Fibroblast of the aortic adventitia (primary cell): ENCODE measurements at regions not wholly inside any gene's neighbourhood (a gene's known extent, or its start where the extent isn't known, plus 50 kb on each side); places are given as distances from the start of the nearest gene placed in this dataset.
"Not testable (repeated sequence)": the region's sequence is repeated elsewhere in the genome, so short reads cannot be mapped to it uniquely, and the experiment has no call there.

ENCODE experiments used
- DNase-seq: peaks from one replicate; pipeline ENCODE4 v3.0.0-alpha.2; 2010; ENCODE audit warnings: low read depth
- H3K4me3 ChIP-seq: 2 replicates; pipeline ENCODE4 v1.5.1; 2011; ENCODE audit warnings: low read depth, mild to moderate bottlenecking, control low read depth, low read length, moderate library complexity
- TF ChIP-seq, protein P1 (sequence below): IDR thresholded peaks from 2 replicates; pipeline ENCODE4 v1.5.1; 2011; ENCODE audit warnings: mild to moderate bottlenecking, low read length, control low read depth, inconsistent platforms; ENCODE audit not compliant: insufficient read depth

DNA sequence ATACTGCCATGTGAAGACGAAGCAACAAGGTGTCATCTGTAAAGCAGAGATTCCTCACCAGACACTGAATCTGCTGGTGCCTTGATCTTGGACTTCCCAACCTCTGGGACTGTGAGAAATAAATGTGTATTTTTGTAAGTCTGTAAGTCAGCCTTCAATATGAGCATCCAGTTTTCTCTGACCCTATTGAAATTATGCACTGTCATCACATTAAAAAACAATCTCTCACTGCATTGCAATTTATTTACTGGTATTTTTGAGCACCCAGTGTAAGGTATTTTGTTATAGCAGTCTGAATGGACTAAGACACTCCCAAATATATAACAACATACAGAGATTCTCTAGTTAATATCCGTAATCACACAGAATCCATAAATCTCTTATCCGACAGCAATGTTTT lies 77.5 kb upstream of the CDK6 start:
- no peak for DNase-seq
- TF ChIP-seq, protein P1, sequence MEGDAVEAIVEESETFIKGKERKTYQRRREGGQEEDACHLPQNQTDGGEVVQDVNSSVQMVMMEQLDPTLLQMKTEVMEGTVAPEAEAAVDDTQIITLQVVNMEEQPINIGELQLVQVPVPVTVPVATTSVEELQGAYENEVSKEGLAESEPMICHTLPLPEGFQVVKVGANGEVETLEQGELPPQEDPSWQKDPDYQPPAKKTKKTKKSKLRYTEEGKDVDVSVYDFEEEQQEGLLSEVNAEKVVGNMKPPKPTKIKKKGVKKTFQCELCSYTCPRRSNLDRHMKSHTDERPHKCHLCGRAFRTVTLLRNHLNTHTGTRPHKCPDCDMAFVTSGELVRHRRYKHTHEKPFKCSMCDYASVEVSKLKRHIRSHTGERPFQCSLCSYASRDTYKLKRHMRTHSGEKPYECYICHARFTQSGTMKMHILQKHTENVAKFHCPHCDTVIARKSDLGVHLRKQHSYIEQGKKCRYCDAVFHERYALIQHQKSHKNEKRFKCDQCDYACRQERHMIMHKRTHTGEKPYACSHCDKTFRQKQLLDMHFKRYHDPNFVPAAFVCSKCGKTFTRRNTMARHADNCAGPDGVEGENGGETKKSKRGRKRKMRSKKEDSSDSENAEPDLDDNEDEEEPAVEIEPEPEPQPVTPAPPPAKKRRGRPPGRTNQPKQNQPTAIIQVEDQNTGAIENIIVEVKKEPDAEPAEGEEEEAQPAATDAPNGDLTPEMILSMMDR: no peak
- no peak overlapping the region for H3K4me3 ChIP-seq

DNA sequence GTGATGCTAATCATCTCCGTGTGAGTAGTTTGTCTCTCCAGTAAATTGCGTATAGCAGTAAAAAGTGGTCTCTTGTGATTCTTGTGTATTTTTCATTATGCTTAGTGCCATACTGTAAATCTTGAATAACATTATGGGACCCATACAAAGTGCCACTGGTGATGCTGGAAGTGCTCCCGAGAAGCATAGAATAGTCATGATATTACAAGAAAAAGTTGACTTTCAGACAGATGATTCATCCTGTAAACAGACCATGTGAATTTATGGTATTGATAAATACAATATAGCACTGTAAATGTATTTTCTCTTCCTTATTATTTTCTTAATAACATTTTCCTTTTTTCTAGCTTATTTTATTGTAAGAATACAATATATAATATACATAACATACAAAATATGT lies 74.6 kb upstream of the CDK6 start:
- no peak overlapping the region for H3K4me3 ChIP-seq
- TF ChIP-seq, protein P1: no peak
- DNase-seq: no peak

DNA sequence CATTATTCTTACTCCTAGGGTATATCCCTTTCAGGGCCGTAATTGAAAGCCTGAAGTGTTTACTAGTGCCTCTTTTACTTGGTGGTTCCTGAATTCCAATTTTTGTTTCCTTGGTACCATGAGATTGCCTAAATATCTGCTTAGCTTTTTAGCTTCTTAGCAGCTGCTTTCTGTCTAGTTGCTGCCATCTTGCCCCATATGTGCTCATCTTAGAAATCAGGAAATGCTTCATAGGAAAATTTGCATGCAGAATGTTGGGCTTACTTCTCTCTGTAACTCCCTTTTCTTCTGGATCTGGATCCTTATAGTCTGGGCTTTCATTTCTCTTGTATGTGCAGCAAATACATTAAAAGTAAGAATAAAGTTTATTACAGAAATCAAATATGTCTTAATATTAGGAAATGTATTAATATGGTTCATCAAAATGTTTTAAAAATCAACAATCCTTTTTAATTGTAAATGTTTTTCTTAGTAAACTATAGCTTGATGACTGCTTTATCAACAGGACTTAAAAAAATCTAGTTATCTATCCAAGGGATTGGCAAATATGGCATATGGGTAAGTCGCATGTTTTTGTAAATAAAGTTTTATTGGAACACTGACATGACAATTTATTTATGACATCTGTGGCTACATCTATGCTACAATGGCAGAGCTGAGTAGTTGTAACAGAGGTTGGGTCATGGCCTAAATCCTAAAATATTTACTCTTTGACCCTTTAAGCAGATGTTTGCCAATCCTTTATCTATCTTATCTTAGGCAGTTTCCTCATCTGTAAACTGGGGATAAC lies 73.5 kb upstream of the CDK6 start:
- TF ChIP-seq, protein P1: no peak
- no peak for DNase-seq
- H3K4me3 ChIP-seq: no peak overlapping the region

DNA sequence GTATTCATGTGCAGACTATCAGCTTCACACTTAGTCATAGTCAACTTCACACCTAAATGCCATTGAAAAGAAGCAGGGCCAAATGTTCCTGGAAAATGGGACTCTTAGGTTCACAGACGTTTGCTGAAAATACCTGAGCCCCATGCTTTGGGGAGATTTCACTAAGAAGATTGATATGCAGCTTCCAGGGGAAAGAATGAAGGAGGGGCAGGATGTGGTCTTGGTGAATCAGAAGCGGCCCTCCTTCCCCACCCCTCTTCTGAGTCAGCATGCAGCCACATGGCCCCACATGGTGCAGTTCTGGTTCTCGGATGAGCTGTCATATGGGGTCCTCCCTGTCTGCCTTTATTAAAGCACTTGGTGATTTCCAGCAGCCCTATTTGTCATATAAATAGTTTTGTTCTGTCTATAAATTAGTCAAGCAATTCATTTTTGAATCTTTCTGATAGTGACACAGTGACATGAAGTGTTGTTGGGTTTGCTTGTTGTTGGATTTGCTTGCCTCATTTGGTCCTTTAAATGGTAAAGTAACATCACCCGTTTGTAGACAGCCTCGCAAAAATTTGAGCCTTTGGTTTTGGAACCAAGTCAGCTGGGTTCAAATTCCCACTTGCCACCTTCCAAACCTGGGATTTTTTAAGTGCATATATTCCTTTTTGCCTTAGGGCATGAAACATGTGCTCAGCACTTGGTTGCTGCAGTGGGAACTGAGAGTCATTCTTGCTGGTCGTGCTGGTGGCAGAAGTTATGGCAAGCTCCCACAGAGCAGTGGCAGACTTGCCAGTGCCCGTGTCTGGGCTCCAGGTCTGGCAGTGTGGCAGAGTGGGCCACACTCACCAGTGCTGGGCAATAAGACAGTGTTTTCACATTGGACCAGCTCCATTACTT lies 68.1 kb upstream of the CDK6 start:
- DNase-seq: peak; percentile 78
- TF ChIP-seq, protein P1: no peak
- H3K4me3 ChIP-seq: no peak overlapping the region

DNA sequence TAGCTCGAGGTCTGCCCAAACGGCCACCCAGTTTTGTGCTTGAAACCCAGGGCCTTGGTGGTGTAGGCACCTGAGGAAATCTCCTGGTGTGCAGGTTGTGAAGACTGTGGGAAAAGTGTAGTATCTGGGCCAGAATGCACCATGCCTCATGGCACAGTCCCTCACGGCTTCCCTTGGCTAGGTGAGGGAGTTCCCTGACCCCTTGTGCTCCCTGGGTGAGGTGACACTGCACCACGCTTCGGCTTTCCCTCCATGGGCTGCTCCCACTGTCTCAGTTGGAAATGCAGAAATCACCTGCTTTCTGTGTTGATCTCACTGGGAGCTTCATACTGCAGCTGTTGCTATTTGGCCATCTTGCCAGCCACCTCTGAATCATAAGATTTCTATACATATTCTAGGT lies 62.4 kb upstream of the CDK6 start:
- DNase-seq: no peak
- no peak overlapping the region for H3K4me3 ChIP-seq
- TF ChIP-seq, protein P1: no peak

DNA sequence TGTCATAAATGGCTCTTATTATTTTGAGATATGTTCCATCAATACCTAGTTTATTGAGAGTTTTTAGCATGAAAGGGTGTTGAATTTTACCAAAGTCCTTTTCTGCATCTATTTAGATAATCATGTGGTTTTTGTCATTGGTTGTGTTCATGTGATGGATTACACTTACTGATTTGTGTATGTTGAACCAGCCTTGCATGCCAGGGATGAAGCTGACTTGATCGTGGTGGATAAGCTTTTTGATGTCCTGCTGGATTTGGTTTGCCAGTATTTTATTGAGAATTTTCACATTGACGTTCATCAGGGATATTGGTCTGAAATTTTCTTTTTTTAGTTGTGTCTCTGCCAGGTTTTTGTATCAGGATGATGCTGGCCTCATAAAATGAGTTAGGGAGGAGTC lies 58.5 kb upstream of the CDK6 start:
- H3K4me3 ChIP-seq, DNase-seq: not testable (repeated sequence)

DNA sequence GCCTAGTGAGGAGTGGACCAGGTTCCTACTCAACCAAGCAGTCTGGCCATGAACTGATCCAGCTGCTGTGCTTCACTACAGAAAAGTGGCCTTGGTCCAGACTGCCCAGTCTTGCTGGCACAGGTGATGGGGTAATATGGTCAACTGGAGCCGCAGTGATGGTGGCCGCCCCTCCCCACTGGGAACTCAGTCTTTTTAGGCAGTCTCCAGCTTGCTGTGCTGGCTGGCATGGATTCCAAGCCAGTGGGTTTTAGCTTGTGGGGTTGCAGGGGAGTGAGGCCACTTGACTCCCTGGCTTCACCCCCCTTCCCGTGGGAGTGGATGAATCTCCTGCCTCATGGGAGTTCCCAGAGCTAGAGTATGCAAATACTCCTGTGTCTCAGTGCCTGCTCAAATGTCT lies 52.7 kb upstream of the CDK6 start:
- TF ChIP-seq, protein P1: no peak
- H3K4me3 ChIP-seq: no peak overlapping the region
- DNase-seq: no peak
